ENCODE measurements at regions not wholly inside any gene's neighbourhood (a gene's known extent, or its start where the extent isn't known, plus 50 kb on each side); places are given as distances from the start of the nearest gene placed in this dataset.

- TF ChIP-seq CTCF (IDR thresholded peaks at IDR 0.05; ENCODE audit: low read depth, low read length) = no peak
- H3K4me3 ChIP-seq (replicated peaks in 1 of 2; ENCODE audit: low read depth in 2 of 2, low read length in 2 of 2) = no peak overlapping the region
- DNase-seq (ENCODE audit: low read depth in 2 of 2) = no peak
Observed at GRCh38 chr3:31416980-31417379, 115.7 kb upstream of the STT3B start.

GRCh38 chr3:31417486-31417885, 115.2 kb upstream of the STT3B start:
- no peak overlapping the region for H3K4me3 ChIP-seq (replicated peaks in 1 of 2; ENCODE audit: low read depth in 2 of 2, low read length in 2 of 2)
- TF ChIP-seq CTCF (IDR thresholded peaks at IDR 0.05; ENCODE audit: low read depth, low read length) = no peak
- no peak for DNase-seq (ENCODE audit: low read depth in 2 of 2)

DNA sequence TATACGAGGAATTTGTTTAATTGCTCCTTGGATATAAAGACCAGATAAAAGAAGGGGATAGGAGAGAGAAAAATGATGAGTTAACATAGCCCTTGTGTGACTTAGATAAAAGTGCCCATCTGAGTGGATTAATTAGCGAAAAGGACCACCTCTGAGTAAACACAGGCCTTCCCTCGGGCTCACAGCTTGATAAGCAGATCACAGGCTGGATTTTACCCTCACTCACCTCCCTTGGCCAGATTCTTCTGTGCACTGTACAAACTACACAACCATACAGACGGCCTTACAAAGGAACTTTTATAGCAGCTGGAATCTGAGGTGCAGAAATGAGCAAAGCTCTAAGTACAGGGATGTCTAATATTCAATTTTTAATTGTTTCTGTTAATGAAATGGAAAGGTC, 112.4 kb upstream of the STT3B start:
- no peak for DNase-seq (ENCODE audit: low read depth in 2 of 2)
- no peak overlapping the region for H3K4me3 ChIP-seq (replicated peaks in 1 of 2; ENCODE audit: low read depth in 2 of 2, low read length in 2 of 2)
- no peak for TF ChIP-seq CTCF (IDR thresholded peaks at IDR 0.05; ENCODE audit: low read depth, low read length)

DNA sequence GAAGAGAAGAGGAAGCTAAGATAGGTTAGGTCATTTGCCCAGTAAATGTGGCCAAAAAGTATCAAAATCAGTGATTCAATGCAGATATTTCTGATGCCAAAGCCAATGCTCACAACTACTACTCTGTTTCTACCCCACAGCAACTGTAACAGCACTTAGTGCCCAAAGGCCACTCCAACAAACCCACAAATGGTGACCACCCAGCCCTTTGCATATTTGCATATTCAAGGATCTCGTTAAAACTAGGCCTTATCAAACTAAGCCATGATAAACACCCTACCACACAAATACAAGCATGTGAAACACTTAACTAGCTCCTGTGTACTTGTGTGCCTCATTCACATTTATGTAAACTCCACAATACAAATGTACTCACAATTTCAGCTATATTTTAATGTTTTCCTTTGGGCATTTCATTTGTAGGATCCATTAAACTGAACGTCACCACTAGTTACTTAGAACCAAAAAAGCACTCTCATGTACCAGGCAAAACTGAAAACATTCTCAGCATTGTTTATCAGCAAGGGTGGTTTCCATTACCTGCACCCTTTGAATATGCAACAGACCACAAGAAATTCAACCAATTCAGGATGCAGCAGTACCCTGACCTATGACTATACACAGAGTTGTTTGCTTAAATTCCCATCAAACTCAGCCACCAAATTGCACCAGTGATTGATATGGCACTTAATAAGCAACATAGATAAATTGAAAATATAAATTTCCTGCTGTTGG, 111.2 kb upstream of the STT3B start:
- TF ChIP-seq CTCF (IDR thresholded peaks at IDR 0.05; ENCODE audit: low read depth, low read length) = no peak
- H3K4me3 ChIP-seq (replicated peaks in 1 of 2; ENCODE audit: low read depth in 2 of 2, low read length in 2 of 2) = no peak overlapping the region
- DNase-seq (ENCODE audit: low read depth in 2 of 2) = no peak

- H3K4me3 ChIP-seq (replicated peaks in 1 of 2; ENCODE audit: low read depth in 2 of 2, low read length in 2 of 2) = no peak overlapping the region
- TF ChIP-seq CTCF (IDR thresholded peaks at IDR 0.05; ENCODE audit: low read depth, low read length) = no peak
- no peak for DNase-seq (ENCODE audit: low read depth in 2 of 2)
Observed at GRCh38 chr3:31422237-31422636, 110.5 kb upstream of the STT3B start.

- DNase-seq (ENCODE audit: low read depth in 2 of 2) = peak; percentile 8 to 41
- TF ChIP-seq CTCF (IDR thresholded peaks at IDR 0.05; ENCODE audit: low read depth, low read length) = no peak
- no peak overlapping the region for H3K4me3 ChIP-seq (replicated peaks in 1 of 2; ENCODE audit: low read depth in 2 of 2, low read length in 2 of 2)
Observed at GRCh38 chr3:31423482-31423881, 109.2 kb upstream of the STT3B start.

- DNase-seq (ENCODE audit: low read depth in 2 of 2) = no peak
- H3K4me3 ChIP-seq (replicated peaks in 1 of 2; ENCODE audit: low read depth in 2 of 2, low read length in 2 of 2) = no peak overlapping the region
- TF ChIP-seq CTCF (IDR thresholded peaks at IDR 0.05; ENCODE audit: low read depth, low read length) = no peak
Observed at GRCh38 chr3:31425401-31425800, 107.3 kb upstream of the STT3B start.

Data from cardiac fibroblast (primary cell).